ENCODE measurements at regions not wholly inside any gene's neighbourhood (a gene's known extent, or its start where the extent isn't known, plus 50 kb on each side); places are given as distances from the start of the nearest gene placed in this dataset.

- ChIA-PET POLR2A (ENCODE audit: unreplicated experiment) (no interaction called here), CTCF (no interaction called here)
- no peak for ATAC-seq
These were observed 422.1 kb downstream of the RPS24 start for GRCh38 chr10:78455811-78456210.

GRCh38 chr10:78456649-78457400, 423.2 kb downstream of the RPS24 start:
- H3K4me1 ChIP-seq (ENCODE audit: insufficient read depth, low read length): peaks cover 46% of the 10 kb centered on the region
- no peak for ATAC-seq
- no peak for DNase-seq
- ChIA-PET POLR2A (ENCODE audit: unreplicated experiment) (no interaction called here), CTCF (no interaction called here)
- H3K9me2 ChIP-seq (replicated peaks; ENCODE audit: low read length): no peaks in the 10 kb centered on the region
- H3K27me3 ChIP-seq (ENCODE audit: low read length): no peaks in the 10 kb centered on the region
- no peaks in the 10 kb centered on the region for H3K79me2 ChIP-seq (ENCODE audit: low read length)
- no peak overlapping the region for H2AFZ ChIP-seq (ENCODE audit: low read length)
- BruUV-seq (replicated peaks): no TSS peak
- intact Hi-C loops (cut with micrococcal nuclease): loop anchor here (5.0 to 10.0 kb wide), 3 partner anchors 410 to 1738 kb away; no protein-coding TSS in a partner anchor
- H3K9ac ChIP-seq (ENCODE audit: low read length): peak overlapping the region; percentile 72; the same call in 1 of the 2 replicates
- peaks cover 6% of the 10 kb centered on the region for H3F3A ChIP-seq (ENCODE audit: low read length, unreplicated experiment)
- TF ChIP-seq EZH2 (IDR thresholded peaks at IDR 0.05; ENCODE audit: low read length, unreplicated experiment): no peak
- TF ChIP-seq CTCF (conservative IDR thresholded peaks at IDR 0.05; ENCODE audit: low read depth, low read length): no peak
- no peak for TF ChIP-seq EZH2phosphoT487 (IDR thresholded peaks at IDR 0.05; ENCODE audit: borderline replicate concordance, low read length)
- H3K27ac ChIP-seq (ENCODE audit: low read length): peak overlapping the region; percentile 85
- no peaks in the 10 kb centered on the region for H4K20me1 ChIP-seq (ENCODE audit: low read length)
- peak overlapping the region; percentile 45; the same call in 1 of the 2 replicates for H3K4me3 ChIP-seq (ENCODE audit: low read length)
- H3K36me3 ChIP-seq (ENCODE audit: low read depth, low read length): no peaks in the 10 kb centered on the region
- peak overlapping the region; percentile 75 for H3K4me2 ChIP-seq (ENCODE audit: low read length)
- no peaks in the 10 kb centered on the region for H3K9me3 ChIP-seq (ENCODE audit: low read length)

More at GRCh38 chr10:78455811-78456210, 422.1 kb downstream of the RPS24 start:
- Histone ChIP-seq H3K27ac (ENCODE audit: low read length) (no peak overlapping the region), H3K4me1 (ENCODE audit: insufficient read depth, low read length) (peaks cover 44% of the 10 kb centered on the region), H3K27me3 (ENCODE audit: low read length) (no peaks in the 10 kb centered on the region), H2AFZ (ENCODE audit: low read length) (no peak overlapping the region), H3K4me3 (ENCODE audit: low read length) (no peak overlapping the region), H3K9ac (ENCODE audit: low read length) (no peak overlapping the region), H3K79me2 (ENCODE audit: low read length) (no peaks in the 10 kb centered on the region), H3F3A (ENCODE audit: low read length, unreplicated experiment) (peaks cover 6% of the 10 kb centered on the region), H3K9me2 (replicated peaks; ENCODE audit: low read length) (no peaks in the 10 kb centered on the region), H3K36me3 (ENCODE audit: low read depth, low read length) (no peaks in the 10 kb centered on the region), H4K20me1 (ENCODE audit: low read length) (no peaks in the 10 kb centered on the region), H3K4me2 (ENCODE audit: low read length) (no peak overlapping the region), H3K9me3 (ENCODE audit: low read length) (no peaks in the 10 kb centered on the region)
- DNase-seq: no peak
- intact Hi-C loops (cut with micrococcal nuclease): loop anchor here (5.0 to 10.0 kb wide), 3 partner anchors 409 to 1739 kb away; no protein-coding TSS in a partner anchor
- no TSS peak for BruUV-seq (replicated peaks)
- TF ChIP-seq CTCF (conservative IDR thresholded peaks at IDR 0.05; ENCODE audit: low read depth, low read length) (no peak), EZH2phosphoT487 (IDR thresholded peaks at IDR 0.05; ENCODE audit: borderline replicate concordance, low read length) (no peak), EZH2 (IDR thresholded peaks at IDR 0.05; ENCODE audit: low read length, unreplicated experiment) (no peak)

All from PC-3 (cell line).